Tibial nerve (tissue), 3 donors: ENCODE measurements at regions not wholly inside any gene's neighbourhood (a gene's known extent, or its start where the extent isn't known, plus 50 kb on each side); places are given as distances from the start of the nearest gene placed in this dataset.

Source experiments
- POLR2A ChIP-seq, 2 donors: fragments of 450-650 bp; IDR thresholded peaks; one replicate each; pipeline ENCODE4 v1.6.1; 2017; ENCODE audit warnings: antibody characterized with exemption in 2 of 2, mild to moderate bottlenecking in 2 of 2, moderate library complexity in 2 of 2
- TF ChIP-seq, protein P1 (sequence below), 5 experiments: fragments of 200-600 bp in 3 of 5; fragments of 450-650 bp in 2 of 5; sonication (generic) in 3 of 5; IDR thresholded peaks; one replicate each; pipeline ENCODE4 v1.5.1; 2016 to 2019; ENCODE audit warnings: antibody characterized with exemption in 5 of 5, mild to moderate bottlenecking in 3 of 5, moderate library complexity in 2 of 5

DNA sequence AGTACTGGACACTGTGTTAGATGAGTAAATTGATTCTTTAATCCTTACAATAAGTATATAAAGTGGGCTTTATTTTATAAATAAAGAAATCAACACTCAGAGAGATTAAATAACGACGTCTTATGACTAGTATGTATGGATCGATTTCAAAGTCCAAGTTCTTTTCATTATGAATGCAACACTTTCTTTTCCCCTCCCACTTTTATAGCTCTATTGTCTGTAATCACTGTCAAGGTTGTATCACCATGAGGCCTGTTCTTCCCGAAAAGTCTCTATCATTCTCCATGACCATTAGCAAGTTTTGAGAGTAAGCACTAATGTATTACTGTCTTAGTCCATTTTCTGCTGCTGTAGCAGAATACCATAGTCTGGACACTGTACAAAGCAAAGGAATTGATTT, 228.4 kb downstream of the TLR4 start:
- no peak for TF ChIP-seq POLR2A (IDR thresholded peaks at IDR 0.05)
- TF ChIP-seq, protein P1, sequence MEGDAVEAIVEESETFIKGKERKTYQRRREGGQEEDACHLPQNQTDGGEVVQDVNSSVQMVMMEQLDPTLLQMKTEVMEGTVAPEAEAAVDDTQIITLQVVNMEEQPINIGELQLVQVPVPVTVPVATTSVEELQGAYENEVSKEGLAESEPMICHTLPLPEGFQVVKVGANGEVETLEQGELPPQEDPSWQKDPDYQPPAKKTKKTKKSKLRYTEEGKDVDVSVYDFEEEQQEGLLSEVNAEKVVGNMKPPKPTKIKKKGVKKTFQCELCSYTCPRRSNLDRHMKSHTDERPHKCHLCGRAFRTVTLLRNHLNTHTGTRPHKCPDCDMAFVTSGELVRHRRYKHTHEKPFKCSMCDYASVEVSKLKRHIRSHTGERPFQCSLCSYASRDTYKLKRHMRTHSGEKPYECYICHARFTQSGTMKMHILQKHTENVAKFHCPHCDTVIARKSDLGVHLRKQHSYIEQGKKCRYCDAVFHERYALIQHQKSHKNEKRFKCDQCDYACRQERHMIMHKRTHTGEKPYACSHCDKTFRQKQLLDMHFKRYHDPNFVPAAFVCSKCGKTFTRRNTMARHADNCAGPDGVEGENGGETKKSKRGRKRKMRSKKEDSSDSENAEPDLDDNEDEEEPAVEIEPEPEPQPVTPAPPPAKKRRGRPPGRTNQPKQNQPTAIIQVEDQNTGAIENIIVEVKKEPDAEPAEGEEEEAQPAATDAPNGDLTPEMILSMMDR (IDR thresholded peaks at IDR 0.05): no peak
